Tibial nerve (tissue), 4 donors: ENCODE measurements at regions not wholly inside any gene's neighbourhood (a gene's known extent, or its start where the extent isn't known, plus 50 kb on each side); places are given as distances from the start of the nearest gene placed in this dataset.

Source experiments
- DNase-seq, 2 donors: peaks; one replicate each; pipeline ENCODE4 v3.0.0-alpha.2; 2019; ENCODE audit warnings: low spot score in 2 of 2
- H3K27ac ChIP-seq, 4 donors: fragments of 200-600 bp; sonication (generic) in 3 of 4; one replicate each; pipeline ENCODE4 v1.5.1; 2017 to 2019; ENCODE audit warnings: mild to moderate bottlenecking in 1 of 4
- H3K27me3 ChIP-seq, 2 donors: fragments of 200-600 bp; sonication (generic) in 1 of 2; one replicate each; pipeline versions ENCODE4 v1.5.1 to v1.6.0; 2017 to 2019
- H3K36me3 ChIP-seq, 3 donors: fragments of 200-600 bp; sonication (generic); one replicate each; pipeline ENCODE4 v1.5.1; 2018 to 2019
- H3K4me1 ChIP-seq, 4 donors: fragments of 200-600 bp; sonication (generic) in 3 of 4; one replicate each; pipeline ENCODE4 v1.5.1; 2017 to 2019
- H3K4me3 ChIP-seq, 4 donors: fragments of 200-600 bp; sonication (generic) in 3 of 4; one replicate each; pipeline ENCODE4 v1.5.1; 2017 to 2019; ENCODE audit warnings: mild to moderate bottlenecking in 1 of 4, moderate library complexity in 1 of 4
- H3K9me3 ChIP-seq, 4 donors: fragments of 200-600 bp; sonication (generic) in 3 of 4; one replicate each; pipeline ENCODE4 v1.5.1; 2017 to 2019
- CTCF ChIP-seq, 5 experiments: fragments of 200-600 bp in 3 of 5; fragments of 450-650 bp in 2 of 5; sonication (generic) in 3 of 5; IDR thresholded peaks; one replicate each; pipeline ENCODE4 v1.5.1; 2016 to 2019; ENCODE audit warnings: antibody characterized with exemption in 5 of 5, mild to moderate bottlenecking in 3 of 5, moderate library complexity in 2 of 5
- EP300 ChIP-seq, 2 donors: sonication (generic); formaldehyde crosslinking; IDR thresholded peaks; one replicate each; pipeline ENCODE4 v1.6.1; 2017; ENCODE audit warnings: antibody characterized with exemption in 2 of 2, mild to moderate bottlenecking in 1 of 2
- POLR2A ChIP-seq, 2 donors: fragments of 450-650 bp; IDR thresholded peaks; one replicate each; pipeline ENCODE4 v1.6.1; 2017; ENCODE audit warnings: antibody characterized with exemption in 2 of 2, mild to moderate bottlenecking in 2 of 2, moderate library complexity in 2 of 2
- WGBS, 2 donors: methylation state at CpG; one replicate each; pipeline ENCODE4 v1.1.5; 2018; 5-methylcytosine and 5-hydroxymethylcytosine counted together

GRCh38 chr13:47661076-47661475 is 340.0 kb downstream of the SUCLA2 start:
- no peak overlapping the region for H3K4me3 ChIP-seq
- no peak overlapping the region for H3K27ac ChIP-seq
- no peak for TF ChIP-seq CTCF (IDR thresholded peaks at IDR 0.05)
- no peak for TF ChIP-seq EP300 (IDR thresholded peaks at IDR 0.05)
- TF ChIP-seq POLR2A (IDR thresholded peaks at IDR 0.05) = no peak
- no peaks in the 10 kb centered on the region for H3K27me3 ChIP-seq
- H3K9me3 ChIP-seq = no peaks in the 10 kb centered on the region
- DNase-seq = no peak
- 69 to 76% methylated on average over 4 of the region's 4 CpGs for whole genome bisulfite sequencing, 2 donors
- no peaks in the 10 kb centered on the region for H3K4me1 ChIP-seq
- no peaks in the 10 kb centered on the region for H3K36me3 ChIP-seq

DNA sequence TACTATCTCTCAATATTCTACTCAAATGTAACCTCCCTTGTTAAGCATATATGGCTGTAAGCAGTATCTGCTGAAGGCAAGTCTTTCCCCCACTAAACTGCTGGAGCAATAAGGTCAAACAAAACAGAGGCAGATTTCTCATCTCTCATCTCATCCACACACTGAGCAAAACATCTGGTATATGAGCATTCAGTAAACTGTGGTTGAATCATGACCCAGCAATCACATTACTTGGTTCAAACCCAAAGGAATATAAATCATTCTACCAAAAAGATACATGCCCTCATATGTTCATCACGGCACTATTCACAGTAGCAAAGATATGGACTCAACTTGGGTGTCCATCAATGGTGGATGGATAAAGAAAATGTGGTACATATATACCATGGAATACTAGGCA is 344.4 kb downstream of the SUCLA2 start:
- TF ChIP-seq CTCF (IDR thresholded peaks at IDR 0.05) (no peak), POLR2A (IDR thresholded peaks at IDR 0.05) (no peak), EP300 (IDR thresholded peaks at IDR 0.05) (no peak)
- no peak for DNase-seq
- 91% methylated on average over 1 of the region's 1 CpG for whole genome bisulfite sequencing, 2 donors
- Histone ChIP-seq H3K9me3 (no peaks in the 10 kb centered on the region), H3K27ac (no peak overlapping the region), H3K4me1 (no peaks in the 10 kb centered on the region), H3K27me3 (no peaks in the 10 kb centered on the region), H3K4me3 (no peak overlapping the region), H3K36me3 (no peaks in the 10 kb centered on the region)

DNA sequence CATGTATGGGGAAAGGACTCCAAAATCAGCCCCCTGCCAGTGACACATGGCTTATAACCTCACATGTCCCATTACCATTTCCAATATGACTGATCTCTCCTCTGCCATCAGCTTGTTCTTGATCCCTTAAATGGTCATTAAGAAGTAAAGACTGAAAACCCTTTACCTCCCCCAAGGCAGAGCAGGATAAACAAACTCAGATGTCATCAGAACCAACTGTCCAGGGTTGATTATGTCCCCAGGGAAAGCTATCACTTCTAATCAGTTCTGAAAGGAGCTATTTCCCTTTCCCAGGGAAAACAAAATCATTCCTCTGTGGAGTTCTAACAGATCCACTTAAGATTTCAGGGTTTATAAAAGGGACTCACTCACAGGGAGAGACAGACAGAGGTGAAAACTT is 350.9 kb downstream of the SUCLA2 start:
- no peaks in the 10 kb centered on the region for H3K36me3 ChIP-seq
- H3K9me3 ChIP-seq = no peaks in the 10 kb centered on the region

DNA sequence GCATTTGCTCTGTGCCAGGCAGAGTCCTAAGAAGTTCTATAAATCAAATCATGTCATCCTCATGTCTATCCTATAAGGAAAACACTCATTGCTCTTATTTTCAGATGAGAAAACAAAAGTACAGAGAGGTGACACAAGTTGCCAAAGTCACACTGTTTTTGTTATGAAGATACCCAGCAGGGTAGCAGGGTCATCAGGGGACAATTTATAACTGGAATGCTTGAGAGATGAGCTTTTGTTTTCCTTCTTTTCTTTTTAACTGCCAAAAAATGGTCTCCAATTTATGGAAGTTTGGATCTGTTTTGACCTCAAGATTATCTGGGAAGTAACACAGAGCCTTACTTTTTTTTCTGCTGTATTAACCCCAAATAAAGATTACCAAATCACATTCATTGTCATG is 354.1 kb downstream of the SUCLA2 start:
- Histone ChIP-seq H3K4me1 (no peaks in the 10 kb centered on the region), H3K9me3 (no peaks in the 10 kb centered on the region), H3K36me3 (no peaks in the 10 kb centered on the region), H3K27me3 (no peaks in the 10 kb centered on the region), H3K4me3 (no peak overlapping the region), H3K27ac (no peak overlapping the region)
- TF ChIP-seq EP300 (IDR thresholded peaks at IDR 0.05) (no peak), POLR2A (IDR thresholded peaks at IDR 0.05) (no peak), CTCF (IDR thresholded peaks at IDR 0.05) (no peak)
- no peak for DNase-seq

More for the DNA sequence above, 350.9 kb downstream of the SUCLA2 start:
- Histone ChIP-seq H3K4me3 (no peak overlapping the region), H3K27ac (no peak overlapping the region), H3K4me1 (no peaks in the 10 kb centered on the region), H3K27me3 (no peaks in the 10 kb centered on the region)
- no peak for DNase-seq
- TF ChIP-seq POLR2A (IDR thresholded peaks at IDR 0.05) = no peak
- TF ChIP-seq CTCF (IDR thresholded peaks at IDR 0.05) = no peak
- no peak for TF ChIP-seq EP300 (IDR thresholded peaks at IDR 0.05)

- 70 to 90% methylated on average over 1 of the region's 1 CpG for WGBS, 2 donors
- H3K27me3 ChIP-seq = no peaks in the 10 kb centered on the region
- DNase-seq = no peak
- no peaks in the 10 kb centered on the region for H3K36me3 ChIP-seq
- H3K9me3 ChIP-seq = no peaks in the 10 kb centered on the region
- no peak overlapping the region for H3K27ac ChIP-seq
- TF ChIP-seq EP300 (IDR thresholded peaks at IDR 0.05) (no peak), CTCF (IDR thresholded peaks at IDR 0.05) (no peak), POLR2A (IDR thresholded peaks at IDR 0.05) (no peak)
- no peaks in the 10 kb centered on the region for H3K4me1 ChIP-seq
- H3K4me3 ChIP-seq = no peak overlapping the region
Observed at GRCh38 chr13:47646298-47646697, 354.8 kb downstream of the SUCLA2 start.
